IPS-18c (cell line): ENCODE measurements at regions not wholly inside any gene's neighbourhood (a gene's known extent, or its start where the extent isn't known, plus 50 kb on each side); places are given as distances from the start of the nearest gene placed in this dataset.
"Not testable (repeated sequence)": the region's sequence is repeated elsewhere in the genome, so short reads cannot be mapped to it uniquely, and the experiment has no call there.

Source experiments
- H3K4me3 ChIP-seq: 2 replicates; pipeline ENCODE4 v1.7.0; 2013; ENCODE audit warnings: low read depth, mild to moderate bottlenecking, low read length, moderate library complexity; ENCODE audit not compliant: insufficient read depth
- H3K9me3 ChIP-seq: one replicate; pipeline ENCODE4 v1.6.1; 2013; ENCODE audit warnings: mild to moderate bottlenecking, low read length, moderate library complexity; ENCODE audit not compliant: control insufficient read depth, insufficient read depth

DNA sequence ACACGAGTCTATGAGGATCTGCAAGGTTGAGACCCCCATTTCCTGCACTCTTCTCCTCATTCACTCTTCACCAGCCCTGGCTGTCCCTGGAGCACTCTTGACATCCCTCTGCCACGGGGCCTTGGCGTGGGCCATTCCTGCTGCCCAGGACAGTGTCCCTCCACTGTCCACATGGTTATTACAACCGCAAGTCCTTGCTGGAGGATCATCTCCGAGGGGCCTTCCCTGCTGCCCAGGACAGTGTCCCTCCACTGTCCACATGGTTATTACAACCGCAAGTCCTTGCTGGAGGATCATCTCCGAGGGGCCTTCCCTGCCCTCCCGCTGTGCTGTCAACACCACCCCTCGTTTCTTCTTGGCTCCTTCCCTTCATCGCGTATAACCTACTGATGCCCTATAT is 850.7 kb downstream of the TBC1D22A start:
- H3K9me3 ChIP-seq, result peaks cover 17% of the 10 kb centered on the region
- not testable (repeated sequence) for H3K4me3 ChIP-seq

GRCh38 chr22:47612311-47612910 is 850.0 kb downstream of the TBC1D22A start:
- Histone ChIP-seq H3K9me3 (peaks cover 18% of the 10 kb centered on the region), H3K4me3 (no peak overlapping the region)

DNA sequence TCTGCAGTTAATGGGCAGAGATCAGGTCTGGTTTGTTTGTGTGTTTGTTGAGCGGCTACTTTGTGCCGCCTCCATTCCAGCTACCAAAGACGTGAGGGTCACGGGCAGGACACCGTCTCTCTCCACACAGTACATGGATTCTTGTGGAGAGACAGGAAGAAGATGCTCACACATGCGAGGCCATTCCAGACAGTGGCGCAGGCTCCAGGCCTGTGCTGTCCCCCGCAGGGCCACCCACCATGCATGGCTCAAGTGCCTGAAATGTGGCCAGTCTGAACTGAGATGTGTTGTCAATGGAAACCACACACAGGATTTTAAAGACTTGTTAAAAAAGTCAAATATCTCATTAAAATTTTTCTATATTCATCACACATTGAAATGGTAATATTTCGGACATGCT is 848.3 kb downstream of the TBC1D22A start:
- H3K9me3 ChIP-seq, result peaks cover 15% of the 10 kb centered on the region

GRCh38 chr22:47610281-47610680 is 847.8 kb downstream of the TBC1D22A start:
- Histone ChIP-seq H3K4me3 (no peak overlapping the region; the same call in 1 of the 2 replicates), H3K9me3 (peaks cover 20% of the 10 kb centered on the region)

More for the DNA sequence above, 848.3 kb downstream of the TBC1D22A start:
- no peak overlapping the region for H3K4me3 ChIP-seq

DNA sequence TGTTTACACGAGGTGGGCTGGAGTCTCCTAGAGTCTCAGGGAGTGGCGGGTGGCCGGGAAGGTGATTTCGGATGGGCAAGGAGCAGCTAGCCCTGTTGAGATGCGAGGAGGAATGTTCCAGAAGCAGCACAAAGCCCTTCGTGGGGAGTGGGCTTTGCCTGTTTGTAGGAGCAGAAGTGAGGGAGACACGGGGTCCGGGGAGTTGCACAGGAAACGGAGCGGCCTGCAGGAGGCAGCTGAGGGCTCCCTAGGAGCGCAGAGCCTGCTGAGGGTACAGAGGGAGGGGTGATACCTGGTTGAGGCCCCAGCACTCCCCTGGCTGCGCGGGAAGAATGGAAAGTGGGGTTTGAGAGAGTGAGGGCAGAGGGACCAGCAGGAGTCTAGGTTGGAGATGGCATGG is 847.2 kb downstream of the TBC1D22A start:
- H3K4me3 ChIP-seq, result no peak overlapping the region
- H3K9me3 ChIP-seq, result peaks cover 25% of the 10 kb centered on the region

- H3K9me3 ChIP-seq, result peaks cover 25% of the 10 kb centered on the region
Measured at GRCh38 chr22:47608421-47608820, 846.0 kb downstream of the TBC1D22A start.

GRCh38 chr22:47607486-47607885 is 845.0 kb downstream of the TBC1D22A start:
- Histone ChIP-seq H3K9me3 (peaks cover 20% of the 10 kb centered on the region), H3K4me3 (no peak overlapping the region)

More at GRCh38 chr22:47608421-47608820, 846.0 kb downstream of the TBC1D22A start:
- no peak overlapping the region for H3K4me3 ChIP-seq

GRCh38 chr22:47606426-47606825 is 844.0 kb downstream of the TBC1D22A start:
- Histone ChIP-seq H3K9me3 (peaks cover 20% of the 10 kb centered on the region), H3K4me3 (no peak overlapping the region)

GRCh38 chr22:47605886-47606285 is 843.4 kb downstream of the TBC1D22A start:
- Histone ChIP-seq H3K4me3 (no peak overlapping the region), H3K9me3 (peaks cover 24% of the 10 kb centered on the region)

DNA sequence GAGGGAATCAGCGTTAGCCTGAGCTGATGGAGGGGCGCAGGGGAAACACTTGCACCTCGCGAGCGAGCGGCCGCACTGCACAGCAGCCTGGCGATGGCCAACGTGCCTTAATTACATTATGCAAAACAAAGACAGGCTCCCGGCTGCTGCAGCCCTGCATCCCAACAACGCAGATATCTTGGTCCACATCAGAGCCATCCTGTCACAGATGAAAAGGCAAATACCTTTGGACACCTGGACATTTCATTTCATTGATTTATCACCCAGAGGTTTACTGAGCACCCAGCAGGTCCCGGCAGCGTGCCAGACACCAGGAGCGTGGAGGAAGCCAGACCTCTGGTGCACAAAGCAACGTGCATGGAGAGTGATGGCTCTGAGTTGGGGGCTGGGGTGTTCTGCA is 843.0 kb downstream of the TBC1D22A start:
- peaks cover 27% of the 10 kb centered on the region for H3K9me3 ChIP-seq

DNA sequence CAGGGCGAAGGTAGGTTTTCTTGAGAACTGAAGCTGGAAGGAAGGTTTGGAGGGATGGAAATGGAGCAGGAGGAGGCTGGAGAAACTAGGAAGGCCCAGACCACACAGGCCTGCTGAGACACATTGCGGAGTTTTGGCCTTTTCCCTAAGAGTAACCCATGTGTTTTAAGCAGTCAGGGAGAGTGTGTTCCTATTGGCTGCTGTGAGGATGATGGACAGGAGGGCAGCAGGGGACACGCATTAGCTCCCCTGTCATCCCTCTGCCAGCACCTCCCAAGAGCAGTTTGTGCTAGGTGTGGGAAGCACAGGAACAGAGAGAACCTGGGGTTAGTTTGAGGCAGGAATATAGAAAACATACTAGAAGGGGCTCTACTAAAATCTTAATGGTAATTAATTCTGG is 842.1 kb downstream of the TBC1D22A start:
- Histone ChIP-seq H3K9me3 (peaks cover 28% of the 10 kb centered on the region), H3K4me3 (no peak overlapping the region; the same call in 1 of the 2 replicates)

More for the DNA sequence above, 843.0 kb downstream of the TBC1D22A start:
- no peak overlapping the region for H3K4me3 ChIP-seq

- Histone ChIP-seq H3K9me3 (peaks cover 24% of the 10 kb centered on the region), H3K4me3 (no peak overlapping the region)
Measured at GRCh38 chr22:47602732-47603131, 840.3 kb downstream of the TBC1D22A start.

- no peak overlapping the region for H3K4me3 ChIP-seq
- H3K9me3 ChIP-seq, result peaks cover 21% of the 10 kb centered on the region
Measured at GRCh38 chr22:47601666-47602065, 839.2 kb downstream of the TBC1D22A start.

- Histone ChIP-seq H3K4me3 (no peak overlapping the region), H3K9me3 (peaks cover 22% of the 10 kb centered on the region)
Measured at GRCh38 chr22:47600791-47601625, 838.6 kb downstream of the TBC1D22A start.

DNA sequence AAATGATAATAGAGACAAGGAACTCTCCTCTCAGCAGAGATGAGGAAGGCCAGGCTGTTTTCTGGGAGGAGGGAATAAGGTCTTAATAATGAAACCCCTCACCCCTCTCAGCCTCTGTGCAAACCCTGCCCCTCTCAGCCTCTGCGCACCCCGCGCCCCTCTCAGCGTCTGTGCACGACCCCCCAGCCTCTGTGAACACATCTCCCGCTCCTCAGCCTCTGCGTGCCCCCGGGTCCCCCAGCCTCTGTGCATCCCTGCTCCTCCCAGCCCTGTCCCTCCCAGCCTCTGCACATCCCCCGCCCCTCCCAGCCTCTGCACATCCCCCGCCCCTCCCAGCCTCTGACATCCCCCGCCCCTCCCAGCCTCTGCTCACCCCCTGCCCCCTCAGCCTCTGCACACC is 837.8 kb downstream of the TBC1D22A start:
- no peak overlapping the region for H3K4me3 ChIP-seq
- H3K9me3 ChIP-seq, result peaks cover 18% of the 10 kb centered on the region

DNA sequence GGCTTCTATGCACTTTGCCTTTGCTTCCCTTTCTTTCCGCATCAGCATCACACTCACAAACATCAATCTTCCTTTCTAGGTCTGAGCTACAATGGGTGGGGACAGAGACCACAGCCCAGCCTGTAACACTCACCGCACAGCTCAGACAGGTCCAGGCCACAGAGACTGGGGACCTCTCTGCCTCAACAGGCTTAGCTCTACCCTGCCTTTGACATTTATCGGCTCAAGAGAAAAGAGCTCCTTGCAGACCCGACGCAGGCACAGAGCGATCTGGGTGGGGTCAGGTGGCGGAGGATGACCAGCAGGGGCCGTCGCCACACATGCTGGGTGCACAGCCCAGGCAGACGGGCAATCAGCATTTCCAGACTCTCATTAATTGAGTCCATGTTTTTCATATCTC is 837.3 kb downstream of the TBC1D22A start:
- H3K9me3 ChIP-seq, result peaks cover 18% of the 10 kb centered on the region
- H3K4me3 ChIP-seq, result no peak overlapping the region

- Histone ChIP-seq H3K9me3 (peaks cover 21% of the 10 kb centered on the region), H3K4me3 (no peak overlapping the region)
Measured at GRCh38 chr22:47598864-47599263, 836.4 kb downstream of the TBC1D22A start.

DNA sequence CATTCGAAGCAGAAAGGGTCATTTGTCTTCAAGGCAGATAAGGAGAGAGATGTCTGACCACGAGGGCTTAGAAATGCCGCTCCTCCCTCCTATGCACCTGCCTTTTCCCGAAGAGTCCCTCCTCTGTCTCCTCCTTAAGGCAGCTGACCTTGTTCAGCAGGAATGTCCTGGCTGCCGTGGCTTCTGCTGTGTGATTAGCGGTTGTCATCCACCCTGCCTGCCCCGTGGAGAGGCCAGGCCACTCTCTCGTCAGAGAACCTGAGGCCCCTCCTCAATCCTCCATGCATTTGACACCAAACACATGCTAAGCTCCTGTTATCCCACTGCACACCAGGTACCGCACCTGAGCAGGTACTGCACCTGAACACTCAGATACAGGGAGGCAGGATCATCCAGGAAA is 834.6 kb downstream of the TBC1D22A start:
- Histone ChIP-seq H3K4me3 (no peak overlapping the region), H3K9me3 (peaks cover 29% of the 10 kb centered on the region)
